GM12891 (cell line): ENCODE measurements at regions not wholly inside any gene's neighbourhood (a gene's known extent, or its start where the extent isn't known, plus 50 kb on each side); places are given as distances from the start of the nearest gene placed in this dataset.

Experiments
- POLR2A ChIP-seq: IDR thresholded peaks from 2 replicates; pipeline ENCODE4 v1.6.1; 2011; ENCODE audit warnings: low read depth, low read length, control low read depth
- POLR2AphosphoS5 ChIP-seq: IDR thresholded peaks from 2 replicates; pipeline ENCODE4 v1.6.1; 2011; ENCODE audit warnings: low read depth, low read length, control low read depth
- TAF1 ChIP-seq: IDR thresholded peaks from 2 replicates; pipeline ENCODE4 v1.6.1; 2011; ENCODE audit warnings: low read depth, low read length, control low read depth

- TF ChIP-seq POLR2AphosphoS5 (no peak), POLR2A (no peak), TAF1 (no peak)
Observed at GRCh38 chr10:65497837-65498236, 1428.0 kb upstream of the LRRTM3 start.
